H9 (cell line): ENCODE measurements at regions not wholly inside any gene's neighbourhood (a gene's known extent, or its start where the extent isn't known, plus 50 kb on each side); places are given as distances from the start of the nearest gene placed in this dataset.

ENCODE experiments used
- DNase-seq: peaks from one replicate; pipeline ENCODE4 v3.0.0-alpha.2; 2017
- H2AFZ ChIP-seq: one replicate; pipeline ENCODE4 v1.6.1; 2013; ENCODE audit warnings: mild to moderate bottlenecking, low read length, control low read depth, moderate library complexity
- H2AK5ac ChIP-seq: 2 replicates; pipeline ENCODE4 v1.6.1; 2013; ENCODE audit warnings: low read length, control low read depth, mixed read lengths; ENCODE audit not compliant: insufficient read length
- H2BK120ac ChIP-seq: one replicate; pipeline ENCODE4 v1.6.1; 2013; ENCODE audit warnings: low read depth, mild to moderate bottlenecking, low read length, control low read depth, inconsistent platforms; ENCODE audit not compliant: poor library complexity, severe bottlenecking
- H2BK12ac ChIP-seq: 2 replicates; pipeline ENCODE4 v1.6.1; 2013; ENCODE audit warnings: low read length, control low read depth, mixed read lengths, low read depth; ENCODE audit not compliant: insufficient read length
- H2BK15ac ChIP-seq: 2 replicates; pipeline ENCODE4 v1.6.1; 2013; ENCODE audit warnings: low read depth, low read length, control low read depth
- H2BK20ac ChIP-seq: one replicate; pipeline ENCODE4 v1.6.1; 2013; ENCODE audit warnings: low read depth, mild to moderate bottlenecking, low read length, control low read depth, inconsistent platforms; ENCODE audit not compliant: poor library complexity, severe bottlenecking
- H2BK5ac ChIP-seq: 2 replicates; pipeline ENCODE4 v1.6.1; 2013; ENCODE audit warnings: low read length, control low read depth, mixed read lengths; ENCODE audit not compliant: insufficient read length
- H3K14ac ChIP-seq: 2 replicates; pipeline ENCODE4 v1.6.1; 2013; ENCODE audit warnings: low read length, control low read depth; ENCODE audit not compliant: insufficient read depth
- H3K18ac ChIP-seq: 2 replicates; pipeline ENCODE4 v1.6.1; 2013; ENCODE audit warnings: low read depth, mild to moderate bottlenecking, mixed read lengths, low read length, control low read depth; ENCODE audit not compliant: insufficient read length
- H3K23ac ChIP-seq: 2 replicates; pipeline ENCODE4 v1.6.1; 2013; ENCODE audit warnings: low read length, control low read depth, mixed read lengths, low read depth; ENCODE audit not compliant: insufficient read length
- H3K23me2 ChIP-seq: 2 replicates; pipeline ENCODE4 v1.6.1; 2013; ENCODE audit warnings: low read depth, mild to moderate bottlenecking, mixed read lengths, low read length, control low read depth; ENCODE audit not compliant: insufficient read length, poor library complexity, severe bottlenecking
- H3K27ac ChIP-seq: 2 replicates; pipeline ENCODE4 v1.5.1; 2013; ENCODE audit warnings: low read length, control low read depth, mixed read lengths, low read depth; ENCODE audit not compliant: insufficient read length
- H3K27me3 ChIP-seq: 2 replicates; pipeline ENCODE4 v1.6.1; 2013; ENCODE audit warnings: low read length, control low read depth, inconsistent platforms; ENCODE audit not compliant: insufficient read depth
- H3K4ac ChIP-seq: 2 replicates; pipeline ENCODE4 v1.6.1; 2013; ENCODE audit warnings: low read depth, mild to moderate bottlenecking, control low read depth, inconsistent platforms, low read length, moderate library complexity
- H3K4me1 ChIP-seq: 2 replicates; pipeline ENCODE4 v1.6.1; 2013; ENCODE audit warnings: low read length, control low read depth, inconsistent platforms; ENCODE audit not compliant: insufficient read depth
- H3K4me2 ChIP-seq: 2 replicates; pipeline ENCODE4 v1.6.1; 2013; ENCODE audit warnings: low read length, control low read depth, mixed read lengths; ENCODE audit not compliant: insufficient read length, insufficient read depth
- H3K56ac ChIP-seq: 2 replicates; pipeline ENCODE4 v1.6.1; 2013; ENCODE audit warnings: low read depth, mild to moderate bottlenecking, mixed read lengths, low read length, control low read depth; ENCODE audit not compliant: insufficient read length
- H3K79me1 ChIP-seq: 2 replicates; pipeline ENCODE4 v1.6.1; 2013; ENCODE audit warnings: low read depth, mild to moderate bottlenecking, moderate library complexity, low read length, control low read depth, inconsistent platforms; ENCODE audit not compliant: insufficient read depth, poor library complexity, severe bottlenecking
- H3K79me2 ChIP-seq: 2 replicates; pipeline ENCODE4 v1.6.1; 2013; ENCODE audit warnings: low read length, control low read depth, inconsistent platforms; ENCODE audit not compliant: insufficient read depth
- H3K9ac ChIP-seq: 2 replicates; pipeline ENCODE4 v1.6.1; 2013; ENCODE audit warnings: low read length, control low read depth, mixed read lengths; ENCODE audit not compliant: insufficient read length; ENCODE audit errors: extremely low read depth
- H3K9me3 ChIP-seq: one replicate; pipeline ENCODE4 v1.6.1; 2013; ENCODE audit warnings: low read depth, low read length, inconsistent platforms; ENCODE audit not compliant: control insufficient read depth
- H3T11ph ChIP-seq: one replicate; pipeline ENCODE4 v1.6.1; 2013; ENCODE audit warnings: mild to moderate bottlenecking, low read length, control low read depth, inconsistent platforms
- H4K20me1 ChIP-seq: one replicate; pipeline ENCODE4 v1.6.1; 2013; ENCODE audit not compliant: control insufficient read depth, insufficient read length, insufficient read depth
- H4K5ac ChIP-seq: 2 replicates; pipeline ENCODE4 v1.6.1; 2013; ENCODE audit warnings: low read depth, mild to moderate bottlenecking, mixed read lengths, low read length, control low read depth; ENCODE audit not compliant: insufficient read length
- H4K8ac ChIP-seq: replicated peaks from 2 replicates; pipeline ENCODE4 v1.6.1; 2013; ENCODE audit warnings: low read length, control low read depth, mixed read lengths, low read depth; ENCODE audit not compliant: insufficient read length
- H4K91ac ChIP-seq: 2 replicates; pipeline ENCODE4 v1.6.1; 2013; ENCODE audit warnings: low read depth, mild to moderate bottlenecking, moderate library complexity, mixed read lengths, low read length, control low read depth; ENCODE audit not compliant: insufficient read length
- H3K27ac Mint-ChIP-seq, 3 experiments: 2 replicates in 2 of 3; 3 replicates in 1 of 3; pipeline ENCODE4 v1.8.0; 2020 to 2021; ENCODE audit warnings: mixed read lengths in 3 of 3, mild to moderate bottlenecking in 1 of 3, moderate library complexity in 1 of 3
- H3K27me3 Mint-ChIP-seq: 2 replicates; pipeline ENCODE4 v1.8.0; 2021; ENCODE audit warnings: low read depth, mild to moderate bottlenecking, moderate library complexity, mixed read lengths
- H3K36me3 Mint-ChIP-seq, 3 experiments: 2 replicates in 2 of 3; 3 replicates in 1 of 3; pipeline ENCODE4 v1.8.0; 2020 to 2021; ENCODE audit warnings: low read depth in 3 of 3, mixed read lengths in 3 of 3; ENCODE audit not compliant: insufficient read depth in 1 of 3
- H3K4me1 Mint-ChIP-seq, 2 experiments: 2 replicates each; pipeline ENCODE4 v1.8.0; 2020; ENCODE audit warnings: mixed read lengths in 2 of 2
- H3K4me3 Mint-ChIP-seq, 2 experiments: 2 replicates in 1 of 2; 3 replicates in 1 of 2; pipeline ENCODE4 v1.8.0; 2020 to 2021; ENCODE audit warnings: mild to moderate bottlenecking in 2 of 2, mixed read lengths in 2 of 2, moderate library complexity in 1 of 2
- H3K9me3 Mint-ChIP-seq, 2 experiments: 2 replicates in 1 of 2; 3 replicates in 1 of 2; pipeline ENCODE4 v1.8.0; 2020; ENCODE audit warnings: mild to moderate bottlenecking in 2 of 2, mixed read lengths in 2 of 2, moderate library complexity in 1 of 2
- WGBS: extraction: QIAGEN DNeasy Blood & Tissue Kit; methylation state at CpG from one replicate; pipeline ENCODE4 v1.1.7; 2013; ENCODE audit warnings: missing lambda C conversion rate, low lambda C conversion rate, mixed read lengths; ENCODE audit not compliant: insufficient read length; ENCODE audit errors: extremely low coverage; 5-methylcytosine and 5-hydroxymethylcytosine counted together
- TF ChIP-seq, protein P1 (sequence below): fragments of 200-600 bp; sonication (generic); conservative IDR thresholded peaks from 3 replicates; pipeline ENCODE4 v1.8.0; 2021; ENCODE audit warnings: antibody characterized with exemption, mild to moderate bottlenecking

DNA sequence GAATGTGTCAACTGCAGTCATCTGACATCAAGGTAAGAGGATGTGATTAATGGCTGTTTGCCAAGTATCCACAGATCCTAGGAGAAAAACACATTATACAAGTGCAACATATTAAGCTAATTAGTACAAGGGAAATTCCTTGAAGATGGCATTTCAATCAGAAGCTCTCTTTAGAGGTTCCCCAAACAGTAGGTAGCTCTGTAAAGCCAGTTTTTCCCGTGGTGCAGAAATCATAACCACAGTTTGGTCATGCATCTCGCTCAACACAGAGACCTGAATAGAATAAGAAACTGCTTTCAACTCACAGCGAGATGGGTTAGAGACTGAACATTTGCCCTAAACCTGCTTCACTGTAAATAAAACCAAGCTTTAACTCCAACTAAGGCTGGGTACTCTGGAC lies 230.5 kb upstream of the CAMK1G start:
- H3K36me3 Mint-ChIP-seq: no peaks in the 10 kb centered on the region
- no peak overlapping the region for H3K27ac ChIP-seq
- no peak overlapping the region for H3K14ac ChIP-seq
- TF ChIP-seq, protein P1, sequence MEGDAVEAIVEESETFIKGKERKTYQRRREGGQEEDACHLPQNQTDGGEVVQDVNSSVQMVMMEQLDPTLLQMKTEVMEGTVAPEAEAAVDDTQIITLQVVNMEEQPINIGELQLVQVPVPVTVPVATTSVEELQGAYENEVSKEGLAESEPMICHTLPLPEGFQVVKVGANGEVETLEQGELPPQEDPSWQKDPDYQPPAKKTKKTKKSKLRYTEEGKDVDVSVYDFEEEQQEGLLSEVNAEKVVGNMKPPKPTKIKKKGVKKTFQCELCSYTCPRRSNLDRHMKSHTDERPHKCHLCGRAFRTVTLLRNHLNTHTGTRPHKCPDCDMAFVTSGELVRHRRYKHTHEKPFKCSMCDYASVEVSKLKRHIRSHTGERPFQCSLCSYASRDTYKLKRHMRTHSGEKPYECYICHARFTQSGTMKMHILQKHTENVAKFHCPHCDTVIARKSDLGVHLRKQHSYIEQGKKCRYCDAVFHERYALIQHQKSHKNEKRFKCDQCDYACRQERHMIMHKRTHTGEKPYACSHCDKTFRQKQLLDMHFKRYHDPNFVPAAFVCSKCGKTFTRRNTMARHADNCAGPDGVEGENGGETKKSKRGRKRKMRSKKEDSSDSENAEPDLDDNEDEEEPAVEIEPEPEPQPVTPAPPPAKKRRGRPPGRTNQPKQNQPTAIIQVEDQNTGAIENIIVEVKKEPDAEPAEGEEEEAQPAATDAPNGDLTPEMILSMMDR: no peak
- H4K5ac ChIP-seq: no peak overlapping the region
- no peak overlapping the region for H4K8ac ChIP-seq
- no peaks in the 10 kb centered on the region for H3K79me1 ChIP-seq
- H3K27me3 ChIP-seq: no peaks in the 10 kb centered on the region
- peaks cover 6% of the 10 kb centered on the region; the same call in 1 of the 2 replicates for H3K4me1 ChIP-seq
- H2AK5ac ChIP-seq: no peak overlapping the region
- no peak overlapping the region for H3T11ph ChIP-seq
- no peak overlapping the region for H3K4me2 ChIP-seq
- no peak overlapping the region for H2BK20ac ChIP-seq
- no peak overlapping the region for H2BK15ac ChIP-seq
- no CpG with 5 or more reads among the region's 3 CpGs for WGBS
- no peak for DNase-seq
- H3K9me3 Mint-ChIP-seq: no peaks in the 10 kb centered on the region; a peak in 1 of 5 replicates
- no peak overlapping the region for H2BK120ac ChIP-seq
- H3K4ac ChIP-seq: no peak overlapping the region
- no peaks in the 10 kb centered on the region for H4K20me1 ChIP-seq
- no peak overlapping the region for H3K18ac ChIP-seq
- no peak overlapping the region for H3K56ac ChIP-seq
- H3K27me3 Mint-ChIP-seq: no peaks in the 10 kb centered on the region
- peaks cover 52 to 55% of the 10 kb centered on the region in 2 experiments for H3K4me1 Mint-ChIP-seq
- no peaks in the 10 kb centered on the region for H3K9me3 ChIP-seq
- no peaks in the 10 kb centered on the region for H3K23me2 ChIP-seq
- H2BK5ac ChIP-seq: no peak overlapping the region
- H4K91ac ChIP-seq: no peak overlapping the region
- H3K79me2 ChIP-seq: no peaks in the 10 kb centered on the region
- H3K4me3 Mint-ChIP-seq: no peak overlapping the region
- H2AFZ ChIP-seq: no peak overlapping the region
- no peak overlapping the region for H2BK12ac ChIP-seq
- H3K23ac ChIP-seq: no peak overlapping the region
- H3K27ac Mint-ChIP-seq: no peak overlapping the region
- no peak overlapping the region for H3K9ac ChIP-seq
